ENCODE measurements at regions not wholly inside any gene's neighbourhood (a gene's known extent, or its start where the extent isn't known, plus 50 kb on each side); places are given as distances from the start of the nearest gene placed in this dataset.

- TF ChIP-seq SIN3A (IDR thresholded peaks at IDR 0.05; ENCODE audit: borderline replicate concordance in 2 of 2, control insufficient read depth in 1 of 2, low read depth in 2 of 2, low read length in 2 of 2) (no peak), ZBTB7A (IDR thresholded peaks at IDR 0.05; ENCODE audit: borderline replicate concordance, control insufficient read depth, low read depth, low read length) (no peak)
Measured at GRCh38 chr6:16872543-16873235, 111.4 kb upstream of the ATXN1 start.

All from K562 (cell line).